ENCODE measurements at regions not wholly inside any gene's neighbourhood (a gene's known extent, or its start where the extent isn't known, plus 50 kb on each side); places are given as distances from the start of the nearest gene placed in this dataset.

- H3K4me3 ChIP-seq: no peak overlapping the region
- in situ Hi-C loops (cut with MboI): loop anchor here (10.0 kb wide), 1 partner anchor 502 kb away; no protein-coding TSS in a partner anchor
Measured at GRCh38 chr18:10012526-10012925, 98.7 kb downstream of the VAPA start.

GRCh38 chr18:10013621-10014543 is 100.1 kb downstream of the VAPA start:
- no peaks in the 10 kb centered on the region for H4K20me1 ChIP-seq (ENCODE audit: insufficient read depth)
- H3K79me2 ChIP-seq (ENCODE audit: insufficient read depth): no peaks in the 10 kb centered on the region
- no peaks in the 10 kb centered on the region for H3K27me3 ChIP-seq (replicated peaks; ENCODE audit: insufficient read depth)
- no peak overlapping the region for H3K9ac ChIP-seq
- no peak overlapping the region for H3K27ac ChIP-seq
- no peak overlapping the region for H3K4me2 ChIP-seq (ENCODE audit: unreplicated experiment)
- H3K36me3 ChIP-seq (ENCODE audit: low read depth): no peaks in the 10 kb centered on the region
- in situ Hi-C loops (cut with MboI): loop anchor here (10.0 kb wide), 1 partner anchor 501 kb away; no protein-coding TSS in a partner anchor
- no peak overlapping the region for H3K4me3 ChIP-seq
- H3K9me2 ChIP-seq (ENCODE audit: insufficient read depth): no peaks in the 10 kb centered on the region
- H3F3A ChIP-seq (ENCODE audit: insufficient read depth): peaks cover 44% of the 10 kb centered on the region
- DNase-seq: no peak
- H2AFZ ChIP-seq: no peak overlapping the region
- WGBS, 2 experiments (ENCODE audit: low coverage in 1 of 2, low lambda C conversion rate in 2 of 2, missing lambda C conversion rate in 2 of 2): 95 to 96% methylated on average over 17 of the region's 17 CpGs
- no peak for TF ChIP-seq EZH2phosphoT487 (IDR thresholded peaks at IDR 0.05; ENCODE audit: insufficient read depth, low read depth)
- no peak for TF ChIP-seq EZH2 (IDR thresholded peaks at IDR 0.05; ENCODE audit: insufficient read depth, poor library complexity, severe bottlenecking)
- H3K9me3 ChIP-seq (ENCODE audit: low read depth): no peaks in the 10 kb centered on the region
- H3K4me1 ChIP-seq (ENCODE audit: insufficient read depth): peaks cover 39% of the 10 kb centered on the region

More at GRCh38 chr18:10012526-10012925, 98.7 kb downstream of the VAPA start:
- H3K4me1 ChIP-seq (ENCODE audit: insufficient read depth): peaks cover 39% of the 10 kb centered on the region
- H3K79me2 ChIP-seq (ENCODE audit: insufficient read depth): no peaks in the 10 kb centered on the region
- H3K9me2 ChIP-seq (ENCODE audit: insufficient read depth): no peaks in the 10 kb centered on the region
- no peak overlapping the region for H3K27ac ChIP-seq
- H3K27me3 ChIP-seq (replicated peaks; ENCODE audit: insufficient read depth): no peaks in the 10 kb centered on the region
- H3F3A ChIP-seq (ENCODE audit: insufficient read depth): peaks cover 44% of the 10 kb centered on the region
- H3K9ac ChIP-seq: no peak overlapping the region
- no peak overlapping the region for H3K4me2 ChIP-seq (ENCODE audit: unreplicated experiment)
- TF ChIP-seq EZH2 (IDR thresholded peaks at IDR 0.05; ENCODE audit: insufficient read depth, poor library complexity, severe bottlenecking) (no peak), EZH2phosphoT487 (IDR thresholded peaks at IDR 0.05; ENCODE audit: insufficient read depth, low read depth) (no peak)
- no peaks in the 10 kb centered on the region for H4K20me1 ChIP-seq (ENCODE audit: insufficient read depth)
- no peaks in the 10 kb centered on the region for H3K9me3 ChIP-seq (ENCODE audit: low read depth)
- no peaks in the 10 kb centered on the region for H3K36me3 ChIP-seq (ENCODE audit: low read depth)
- no peak for DNase-seq
- 84% methylated on average over 4 of the region's 4 CpGs for WGBS, 2 experiments (ENCODE audit: low coverage in 1 of 2, low lambda C conversion rate in 2 of 2, missing lambda C conversion rate in 2 of 2)
- H2AFZ ChIP-seq: no peak overlapping the region

- WGBS, 2 experiments (ENCODE audit: low coverage in 1 of 2, low lambda C conversion rate in 2 of 2, missing lambda C conversion rate in 2 of 2): 8 to 9% methylated on average over 9 of the region's 9 CpGs
- Histone ChIP-seq H3K27me3 (replicated peaks; ENCODE audit: insufficient read depth) (no peaks in the 10 kb centered on the region), H2AFZ (peak overlapping the region; percentile 64), H3K9me2 (ENCODE audit: insufficient read depth) (no peaks in the 10 kb centered on the region), H3K36me3 (ENCODE audit: low read depth) (no peaks in the 10 kb centered on the region), H4K20me1 (ENCODE audit: insufficient read depth) (no peaks in the 10 kb centered on the region), H3K27ac (peak overlapping the region; percentile 80), H3K4me2 (ENCODE audit: unreplicated experiment) (peak overlapping the region; percentile 48), H3K4me1 (ENCODE audit: insufficient read depth) (peaks cover 37% of the 10 kb centered on the region), H3K79me2 (ENCODE audit: insufficient read depth) (no peaks in the 10 kb centered on the region), H3F3A (ENCODE audit: insufficient read depth) (peaks cover 41% of the 10 kb centered on the region), H3K9me3 (ENCODE audit: low read depth) (no peaks in the 10 kb centered on the region), H3K4me3 (peak overlapping the region; percentile 31; the same call in 1 of the 2 replicates), H3K9ac (peak overlapping the region; percentile 39)
- TF ChIP-seq EZH2phosphoT487 (IDR thresholded peaks at IDR 0.05; ENCODE audit: insufficient read depth, low read depth) (no peak), EZH2 (IDR thresholded peaks at IDR 0.05; ENCODE audit: insufficient read depth, poor library complexity, severe bottlenecking) (no peak)
- in situ Hi-C loops (cut with MboI): loop anchor here (10.0 kb wide), 1 partner anchor 500 kb away; no protein-coding TSS in a partner anchor
- DNase-seq: peak; percentile 73
Measured at GRCh38 chr18:10015288-10015701, 101.5 kb downstream of the VAPA start.

GRCh38 chr18:10015941-10016819 is 102.4 kb downstream of the VAPA start:
- TF ChIP-seq EZH2 (IDR thresholded peaks at IDR 0.05; ENCODE audit: insufficient read depth, poor library complexity, severe bottlenecking) (no peak), EZH2phosphoT487 (IDR thresholded peaks at IDR 0.05; ENCODE audit: insufficient read depth, low read depth) (0 out of 2 replicates have a peak, but pooled peaks have one; percentile 62)
- Histone ChIP-seq H4K20me1 (ENCODE audit: insufficient read depth) (no peaks in the 10 kb centered on the region), H3K9ac (peak overlapping the region; percentile 39), H3K4me1 (ENCODE audit: insufficient read depth) (peaks cover 30% of the 10 kb centered on the region), H2AFZ (peak overlapping the region; percentile 64; the same call in 1 of the 2 replicates), H3K9me3 (ENCODE audit: low read depth) (no peaks in the 10 kb centered on the region), H3K36me3 (ENCODE audit: low read depth) (no peaks in the 10 kb centered on the region), H3K4me2 (ENCODE audit: unreplicated experiment) (peak overlapping the region; percentile 58), H3F3A (ENCODE audit: insufficient read depth) (peaks cover 35% of the 10 kb centered on the region), H3K79me2 (ENCODE audit: insufficient read depth) (no peaks in the 10 kb centered on the region), H3K4me3 (0 out of 2 replicates have a peak overlapping the region, but pooled peaks have one; percentile 31), H3K27ac (peak overlapping the region; percentile 80), H3K27me3 (replicated peaks; ENCODE audit: insufficient read depth) (no peaks in the 10 kb centered on the region), H3K9me2 (ENCODE audit: insufficient read depth) (no peaks in the 10 kb centered on the region)
- DNase-seq: peak; percentile 95
- 16 to 18% methylated on average over 7 of the region's 7 CpGs for WGBS, 2 experiments (ENCODE audit: low coverage in 1 of 2, low lambda C conversion rate in 2 of 2, missing lambda C conversion rate in 2 of 2)
- in situ Hi-C loops (cut with MboI): loop anchor here (10.0 kb wide), 1 partner anchor 499 kb away; no protein-coding TSS in a partner anchor

Measured in GM23248 (cell line).